Right atrium auricular region (tissue), 2 donors: ENCODE measurements at regions not wholly inside any gene's neighbourhood (a gene's known extent, or its start where the extent isn't known, plus 50 kb on each side); places are given as distances from the start of the nearest gene placed in this dataset.
A peak's percentile ranks its signal among the peaks of the same experiment; 100 is the strongest.

Source experiments
- DNase-seq: peaks from one replicate; pipeline ENCODE4 v3.0.0-alpha.2; 2019; ENCODE audit warnings: low spot score
- H3K27ac ChIP-seq, 2 donors: fragments of 200-600 bp; sonication (generic); 1 replicate in 1 of 2; 2 replicates in 1 of 2; pipeline ENCODE4 v1.5.1; 2016 to 2019
- H3K27me3 ChIP-seq, 2 donors: fragments of 200-600 bp; sonication (generic); one replicate each; pipeline versions ENCODE4 v1.5.1 to v1.6.0; 2017 to 2019
- H3K36me3 ChIP-seq: fragments of 200-600 bp; sonication (generic); one replicate; pipeline ENCODE4 v1.5.1; 2016
- H3K4me1 ChIP-seq, 2 donors: fragments of 200-600 bp; sonication (generic); one replicate each; pipeline versions ENCODE4 v1.5.1 to v1.6.0; 2017 to 2019
- H3K4me3 ChIP-seq, 2 donors: fragments of 200-600 bp; sonication (generic); 1 replicate in 1 of 2; 2 replicates in 1 of 2; pipeline ENCODE4 v1.5.1; 2017 to 2019; ENCODE audit warnings: mild to moderate bottlenecking in 1 of 2, moderate library complexity in 1 of 2
- H3K9me3 ChIP-seq, 2 donors: fragments of 200-600 bp; sonication (generic); one replicate each; pipeline ENCODE4 v1.5.1; 2019
- TF ChIP-seq, protein P1 (sequence below), 2 donors: fragments of 200-600 bp; sonication (generic); IDR thresholded peaks; one replicate each; pipeline ENCODE4 v1.5.1; 2019; ENCODE audit warnings: antibody characterized with exemption in 2 of 2

DNA sequence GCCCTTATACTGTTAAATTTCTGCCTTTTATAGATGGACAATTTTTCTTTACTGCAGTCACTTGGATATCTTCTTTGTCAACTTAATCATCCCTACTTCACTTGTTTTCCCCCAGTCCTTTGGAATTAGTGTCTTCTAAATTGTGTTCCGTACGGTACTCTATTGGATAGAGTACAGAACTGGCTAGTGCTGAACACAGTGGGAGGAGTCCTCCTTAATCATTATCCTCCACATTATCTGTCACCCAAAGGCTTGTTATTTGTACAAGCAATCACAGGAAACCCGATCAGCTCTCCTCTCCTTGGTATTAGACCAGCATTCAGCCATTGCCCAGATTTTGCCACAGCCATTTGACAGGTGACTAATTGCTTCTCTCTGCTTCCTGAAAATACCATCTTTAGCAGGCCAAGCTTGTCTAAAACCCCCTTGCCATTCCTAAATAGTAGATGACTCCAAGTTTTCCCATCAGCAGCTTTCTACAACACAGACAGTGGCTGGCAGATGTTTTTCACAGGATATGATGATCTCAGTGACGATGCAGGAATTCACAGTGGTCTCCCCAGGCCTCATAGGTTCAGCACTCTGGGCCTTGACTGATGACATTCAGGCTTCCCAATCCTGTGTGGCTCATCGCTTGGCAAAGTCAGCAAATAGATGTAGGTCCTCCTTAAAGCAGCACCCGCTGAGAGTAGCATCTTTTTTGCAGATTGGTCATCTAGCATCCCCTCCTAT lies 216.0 kb upstream of the RGS6 start:
- H3K27ac ChIP-seq, result no peak overlapping the region
- H3K9me3 ChIP-seq, result no peaks in the 10 kb centered on the region
- H3K27me3 ChIP-seq, result no peaks in the 10 kb centered on the region
- H3K36me3 ChIP-seq, result no peaks in the 10 kb centered on the region
- H3K4me1 ChIP-seq, result peaks cover 0 to 10% of the 10 kb centered on the region in 2 donors
- no peak overlapping the region for H3K4me3 ChIP-seq
- TF ChIP-seq, protein P1, sequence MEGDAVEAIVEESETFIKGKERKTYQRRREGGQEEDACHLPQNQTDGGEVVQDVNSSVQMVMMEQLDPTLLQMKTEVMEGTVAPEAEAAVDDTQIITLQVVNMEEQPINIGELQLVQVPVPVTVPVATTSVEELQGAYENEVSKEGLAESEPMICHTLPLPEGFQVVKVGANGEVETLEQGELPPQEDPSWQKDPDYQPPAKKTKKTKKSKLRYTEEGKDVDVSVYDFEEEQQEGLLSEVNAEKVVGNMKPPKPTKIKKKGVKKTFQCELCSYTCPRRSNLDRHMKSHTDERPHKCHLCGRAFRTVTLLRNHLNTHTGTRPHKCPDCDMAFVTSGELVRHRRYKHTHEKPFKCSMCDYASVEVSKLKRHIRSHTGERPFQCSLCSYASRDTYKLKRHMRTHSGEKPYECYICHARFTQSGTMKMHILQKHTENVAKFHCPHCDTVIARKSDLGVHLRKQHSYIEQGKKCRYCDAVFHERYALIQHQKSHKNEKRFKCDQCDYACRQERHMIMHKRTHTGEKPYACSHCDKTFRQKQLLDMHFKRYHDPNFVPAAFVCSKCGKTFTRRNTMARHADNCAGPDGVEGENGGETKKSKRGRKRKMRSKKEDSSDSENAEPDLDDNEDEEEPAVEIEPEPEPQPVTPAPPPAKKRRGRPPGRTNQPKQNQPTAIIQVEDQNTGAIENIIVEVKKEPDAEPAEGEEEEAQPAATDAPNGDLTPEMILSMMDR (IDR thresholded peaks at IDR 0.05), result no peak
- no peak for DNase-seq

DNA sequence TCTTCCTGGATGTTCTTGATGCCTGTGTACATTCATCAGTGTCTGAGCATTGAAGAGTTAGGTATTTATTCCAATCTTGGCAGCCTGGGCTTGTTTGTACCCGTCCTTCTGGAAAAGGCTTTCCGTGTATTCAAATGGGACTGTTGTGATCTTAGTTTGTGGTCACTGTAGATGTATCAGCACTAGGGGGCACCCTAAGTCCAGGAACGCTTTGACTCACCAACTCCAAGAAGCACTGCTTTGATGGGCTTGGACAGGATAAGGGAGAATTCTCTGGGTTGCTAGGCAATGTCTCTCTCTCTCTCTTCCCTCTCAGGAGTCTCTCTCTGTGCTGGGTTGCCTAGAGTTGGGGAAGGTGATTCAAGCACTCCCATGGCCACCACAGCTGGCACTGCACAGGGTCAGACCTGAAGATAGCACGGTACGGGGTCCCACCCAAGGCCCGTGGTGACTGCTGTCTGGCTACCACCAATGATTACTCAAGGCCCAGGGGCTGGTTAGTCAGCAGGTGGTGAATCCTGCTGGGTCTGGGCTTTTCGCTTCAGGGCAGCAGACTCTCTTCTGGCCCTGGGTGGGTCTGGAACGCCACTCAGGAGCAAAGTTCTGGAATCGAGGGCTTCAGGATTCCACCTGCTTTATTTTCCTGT lies 211.1 kb upstream of the RGS6 start:
- Histone ChIP-seq H3K4me1 (no peaks in the 10 kb centered on the region), H3K4me3 (no peak overlapping the region), H3K27ac (no peak overlapping the region), H3K36me3 (peaks cover 9% of the 10 kb centered on the region), H3K9me3 (no peaks in the 10 kb centered on the region), H3K27me3 (no peaks in the 10 kb centered on the region)
- no peak for DNase-seq
- TF ChIP-seq, protein P1 (IDR thresholded peaks at IDR 0.05), result peak in 1 of 2 donors; percentile 58

DNA sequence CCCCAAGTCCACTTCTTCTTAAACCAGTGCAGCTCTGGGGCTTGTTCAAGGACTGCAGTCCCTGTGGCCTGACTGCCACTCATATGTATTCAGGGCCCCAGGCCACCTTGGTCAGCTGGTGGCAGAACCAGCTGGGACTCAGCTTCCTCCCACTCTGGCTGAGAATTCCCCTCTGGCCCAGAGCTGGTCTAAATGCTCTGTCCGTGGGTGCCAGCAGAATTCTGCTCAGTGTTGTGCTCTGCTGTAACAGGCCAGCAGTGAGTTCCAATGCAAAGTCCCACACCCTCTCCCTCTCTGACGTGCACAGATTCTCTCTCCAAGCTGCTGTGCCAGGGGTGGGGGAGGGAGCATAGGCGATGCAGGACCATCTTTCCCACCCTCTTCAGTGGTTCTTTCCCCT lies 210.4 kb upstream of the RGS6 start:
- Histone ChIP-seq H3K4me3 (no peak overlapping the region), H3K27ac (no peak overlapping the region), H3K9me3 (no peaks in the 10 kb centered on the region), H3K4me1 (no peaks in the 10 kb centered on the region), H3K27me3 (no peaks in the 10 kb centered on the region), H3K36me3 (peaks cover 9% of the 10 kb centered on the region)
- TF ChIP-seq, protein P1 (IDR thresholded peaks at IDR 0.05), result no peak
- no peak for DNase-seq

DNA sequence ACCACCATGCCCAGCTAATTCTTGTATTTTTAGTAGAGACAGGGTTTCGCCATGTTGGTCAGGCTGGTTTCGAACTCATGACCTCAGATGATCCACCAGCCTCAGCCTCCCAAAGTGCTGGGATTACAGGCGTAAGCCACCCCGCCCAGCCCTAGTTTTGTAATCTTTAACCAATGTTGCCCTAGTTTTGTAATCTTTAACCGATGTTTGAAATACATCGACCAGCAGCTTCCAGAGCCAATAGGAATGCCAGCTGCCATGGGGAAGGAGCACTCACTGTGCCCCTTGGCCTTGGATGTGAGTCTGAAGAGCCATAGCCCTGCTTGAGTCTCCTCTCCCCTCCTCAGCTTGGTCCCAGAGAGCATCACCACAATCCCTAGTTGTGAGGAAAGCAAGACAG lies 209.3 kb upstream of the RGS6 start:
- peaks cover 9% of the 10 kb centered on the region for H3K36me3 ChIP-seq
- no peak for DNase-seq

DNA sequence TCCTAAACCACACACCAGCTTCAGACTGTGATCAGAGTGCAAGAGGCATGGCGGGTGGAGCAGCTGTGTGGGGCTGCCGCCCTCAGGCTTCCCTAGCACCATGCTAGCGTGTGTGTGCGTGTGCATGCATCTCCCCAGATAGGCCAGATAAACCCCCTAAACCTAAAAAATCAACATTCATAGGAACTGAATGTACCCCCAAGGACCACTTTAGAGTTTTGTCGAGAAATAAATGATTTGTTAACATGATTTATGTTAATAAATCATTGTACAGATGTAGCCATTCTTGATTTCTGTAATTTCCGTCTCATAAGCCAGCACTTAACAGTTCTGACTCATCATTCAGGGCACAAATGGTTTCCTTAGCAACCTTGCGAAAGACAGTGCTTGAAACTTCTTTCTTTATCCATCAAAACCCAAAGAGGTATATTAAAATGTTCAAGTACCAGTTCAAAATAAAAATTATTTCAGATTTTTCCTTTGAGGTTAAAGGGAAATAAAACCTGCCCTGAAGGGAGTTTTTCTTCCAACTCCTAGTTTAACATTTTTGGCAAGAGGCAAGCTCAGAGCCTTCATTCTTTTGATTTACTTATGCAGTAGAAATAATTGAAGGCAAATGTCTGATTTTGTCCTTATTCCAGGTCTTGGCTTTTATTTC lies 206.2 kb upstream of the RGS6 start:
- no peak for DNase-seq
- TF ChIP-seq, protein P1 (IDR thresholded peaks at IDR 0.05), result no peak
- Histone ChIP-seq H3K27me3 (no peaks in the 10 kb centered on the region), H3K4me1 (no peaks in the 10 kb centered on the region), H3K27ac (no peak overlapping the region), H3K4me3 (no peak overlapping the region), H3K36me3 (peaks cover 14% of the 10 kb centered on the region), H3K9me3 (no peaks in the 10 kb centered on the region)

More for the DNA sequence above, 209.3 kb upstream of the RGS6 start:
- H3K4me1 ChIP-seq, result no peaks in the 10 kb centered on the region
- no peak overlapping the region for H3K4me3 ChIP-seq
- no peak overlapping the region for H3K27ac ChIP-seq
- no peaks in the 10 kb centered on the region for H3K9me3 ChIP-seq
- TF ChIP-seq, protein P1 (IDR thresholded peaks at IDR 0.05), result no peak
- no peaks in the 10 kb centered on the region for H3K27me3 ChIP-seq
